ENCODE measurements at regions not wholly inside any gene's neighbourhood (a gene's known extent, or its start where the extent isn't known, plus 50 kb on each side); places are given as distances from the start of the nearest gene placed in this dataset.

DNA sequence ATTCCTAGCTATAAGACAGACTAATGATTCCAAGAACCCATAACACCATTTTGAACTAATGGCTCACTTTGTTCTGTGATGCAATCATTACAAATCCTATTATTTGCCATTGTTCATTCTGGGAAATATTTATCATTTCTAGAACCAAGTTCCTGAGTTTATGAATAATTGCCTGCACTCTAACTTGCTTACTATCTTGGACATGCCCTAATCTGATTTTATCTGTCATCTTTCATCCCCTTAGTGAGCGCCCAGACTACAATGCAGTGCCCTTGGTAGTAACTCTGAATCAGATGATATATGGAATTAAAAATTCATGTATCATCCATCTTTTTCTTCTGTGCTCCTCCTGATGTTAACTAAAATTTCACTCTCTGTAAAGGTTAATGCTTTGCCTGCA lies 703.1 kb upstream of the MDGA2 start:
- Histone ChIP-seq H4K20me1 (ENCODE audit: control insufficient read depth, insufficient read depth, insufficient read length) (no peaks in the 10 kb centered on the region), H2BK15ac (ENCODE audit: low read depth, low read length) (no peak overlapping the region), H3K23ac (ENCODE audit: insufficient read length, low read depth, low read length) (no peak overlapping the region), H3K18ac (ENCODE audit: insufficient read length, low read depth, low read length) (no peak overlapping the region), H3K27ac (ENCODE audit: insufficient read length, low read depth, low read length) (no peak overlapping the region), H3K23me2 (ENCODE audit: insufficient read length, low read depth, low read length, poor library complexity, severe bottlenecking) (no peaks in the 10 kb centered on the region), H4K91ac (ENCODE audit: insufficient read length, low read depth, low read length) (no peak overlapping the region), H2AK5ac (ENCODE audit: insufficient read length, low read length) (no peak overlapping the region), H2BK20ac (ENCODE audit: low read depth, low read length, poor library complexity, severe bottlenecking) (no peak overlapping the region), H2BK120ac (ENCODE audit: low read depth, low read length, poor library complexity, severe bottlenecking) (no peak overlapping the region), H3K9ac (ENCODE audit: extremely low read depth, insufficient read length, low read length) (no peak overlapping the region), H3K79me2 (ENCODE audit: insufficient read depth, low read length) (no peaks in the 10 kb centered on the region), H4K8ac (replicated peaks; ENCODE audit: insufficient read length, low read depth, low read length) (no peak overlapping the region), H2BK5ac (ENCODE audit: insufficient read length, low read length) (no peak overlapping the region), H3K27me3 (ENCODE audit: insufficient read depth, low read length) (no peaks in the 10 kb centered on the region), H3K14ac (ENCODE audit: insufficient read depth, low read length) (no peak overlapping the region), H3T11ph (ENCODE audit: low read length) (no peak overlapping the region), H3K9me3 (ENCODE audit: control insufficient read depth, low read depth, low read length) (no peaks in the 10 kb centered on the region), H2AFZ (ENCODE audit: low read length) (no peak overlapping the region), H3K4me1 (ENCODE audit: insufficient read depth, low read length) (peaks cover 2% of the 10 kb centered on the region; the same call in 1 of the 2 replicates), H3K56ac (ENCODE audit: insufficient read length, low read depth, low read length) (no peak overlapping the region), H3K4ac (ENCODE audit: low read depth, low read length) (no peak overlapping the region), H4K5ac (ENCODE audit: insufficient read length, low read depth, low read length) (no peak overlapping the region), H3K79me1 (ENCODE audit: insufficient read depth, low read depth, low read length, poor library complexity, severe bottlenecking) (no peaks in the 10 kb centered on the region), H2BK12ac (ENCODE audit: insufficient read length, low read depth, low read length) (no peak overlapping the region), H3K4me2 (ENCODE audit: insufficient read depth, insufficient read length, low read length) (no peak overlapping the region)
- no CpG with 5 or more reads among the region's 1 CpG for WGBS (ENCODE audit: extremely low coverage, insufficient read length, low lambda C conversion rate)
- Mint-ChIP-seq H3K27me3 (ENCODE audit: low read depth) (no peaks in the 10 kb centered on the region), H3K36me3 (ENCODE audit: insufficient read depth in 1 of 3, low read depth in 3 of 3) (no peaks in the 10 kb centered on the region), H3K4me1 (peaks cover 6 to 9% of the 10 kb centered on the region in 2 experiments; a peak in 3 of 4 replicates), H3K4me3 (no peak overlapping the region), H3K9me3 (no peaks in the 10 kb centered on the region), H3K27ac (no peak overlapping the region)
- TF ChIP-seq, protein P1, sequence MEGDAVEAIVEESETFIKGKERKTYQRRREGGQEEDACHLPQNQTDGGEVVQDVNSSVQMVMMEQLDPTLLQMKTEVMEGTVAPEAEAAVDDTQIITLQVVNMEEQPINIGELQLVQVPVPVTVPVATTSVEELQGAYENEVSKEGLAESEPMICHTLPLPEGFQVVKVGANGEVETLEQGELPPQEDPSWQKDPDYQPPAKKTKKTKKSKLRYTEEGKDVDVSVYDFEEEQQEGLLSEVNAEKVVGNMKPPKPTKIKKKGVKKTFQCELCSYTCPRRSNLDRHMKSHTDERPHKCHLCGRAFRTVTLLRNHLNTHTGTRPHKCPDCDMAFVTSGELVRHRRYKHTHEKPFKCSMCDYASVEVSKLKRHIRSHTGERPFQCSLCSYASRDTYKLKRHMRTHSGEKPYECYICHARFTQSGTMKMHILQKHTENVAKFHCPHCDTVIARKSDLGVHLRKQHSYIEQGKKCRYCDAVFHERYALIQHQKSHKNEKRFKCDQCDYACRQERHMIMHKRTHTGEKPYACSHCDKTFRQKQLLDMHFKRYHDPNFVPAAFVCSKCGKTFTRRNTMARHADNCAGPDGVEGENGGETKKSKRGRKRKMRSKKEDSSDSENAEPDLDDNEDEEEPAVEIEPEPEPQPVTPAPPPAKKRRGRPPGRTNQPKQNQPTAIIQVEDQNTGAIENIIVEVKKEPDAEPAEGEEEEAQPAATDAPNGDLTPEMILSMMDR (conservative IDR thresholded peaks at IDR 0.05) = no peak
- DNase-seq = no peak

All from H9 (cell line).